ENCODE measurements at regions not wholly inside any gene's neighbourhood (a gene's known extent, or its start where the extent isn't known, plus 50 kb on each side); places are given as distances from the start of the nearest gene placed in this dataset.

DNA sequence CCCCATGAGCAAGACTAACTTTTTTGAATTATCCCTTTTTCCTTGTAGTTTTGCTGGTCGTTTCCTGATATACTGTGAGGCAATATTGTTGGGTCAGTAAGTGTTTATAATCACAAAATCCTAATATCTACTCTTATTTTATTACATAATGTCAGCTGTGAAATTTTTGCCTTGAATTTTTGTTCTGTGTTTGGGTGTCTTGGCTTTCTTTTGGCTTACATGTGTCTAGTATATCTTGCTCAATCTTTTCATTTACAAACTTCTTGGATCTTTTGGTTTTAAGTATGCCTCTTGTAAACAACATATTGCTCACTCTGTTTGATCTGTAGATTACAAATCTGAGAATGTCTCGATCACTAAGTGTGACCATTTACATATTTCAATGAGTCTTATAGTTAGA, 330.3 kb upstream of the ARGLU1 start:
- TF ChIP-seq, protein P1, sequence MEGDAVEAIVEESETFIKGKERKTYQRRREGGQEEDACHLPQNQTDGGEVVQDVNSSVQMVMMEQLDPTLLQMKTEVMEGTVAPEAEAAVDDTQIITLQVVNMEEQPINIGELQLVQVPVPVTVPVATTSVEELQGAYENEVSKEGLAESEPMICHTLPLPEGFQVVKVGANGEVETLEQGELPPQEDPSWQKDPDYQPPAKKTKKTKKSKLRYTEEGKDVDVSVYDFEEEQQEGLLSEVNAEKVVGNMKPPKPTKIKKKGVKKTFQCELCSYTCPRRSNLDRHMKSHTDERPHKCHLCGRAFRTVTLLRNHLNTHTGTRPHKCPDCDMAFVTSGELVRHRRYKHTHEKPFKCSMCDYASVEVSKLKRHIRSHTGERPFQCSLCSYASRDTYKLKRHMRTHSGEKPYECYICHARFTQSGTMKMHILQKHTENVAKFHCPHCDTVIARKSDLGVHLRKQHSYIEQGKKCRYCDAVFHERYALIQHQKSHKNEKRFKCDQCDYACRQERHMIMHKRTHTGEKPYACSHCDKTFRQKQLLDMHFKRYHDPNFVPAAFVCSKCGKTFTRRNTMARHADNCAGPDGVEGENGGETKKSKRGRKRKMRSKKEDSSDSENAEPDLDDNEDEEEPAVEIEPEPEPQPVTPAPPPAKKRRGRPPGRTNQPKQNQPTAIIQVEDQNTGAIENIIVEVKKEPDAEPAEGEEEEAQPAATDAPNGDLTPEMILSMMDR (IDR thresholded peaks at IDR 0.05) = no peak
- no peak for TF ChIP-seq POLR2AphosphoS5 (IDR thresholded peaks at IDR 0.05)
- TF ChIP-seq POLR2A (IDR thresholded peaks at IDR 0.05) = no peak
- no peak for TF ChIP-seq EP300 (IDR thresholded peaks at IDR 0.05)
